PFSK-1 (cell line): ENCODE measurements at regions not wholly inside any gene's neighbourhood (a gene's known extent, or its start where the extent isn't known, plus 50 kb on each side); places are given as distances from the start of the nearest gene placed in this dataset.

Experiments used
- POLR2AphosphoS5 ChIP-seq: IDR thresholded peaks from 2 replicates; pipeline ENCODE4 v1.6.1; 2012; ENCODE audit warnings: low read depth, mild to moderate bottlenecking, control low read depth, low read length, moderate library complexity
- SIN3A ChIP-seq: IDR thresholded peaks from 2 replicates; pipeline ENCODE4 v1.6.1; 2012; ENCODE audit warnings: mild to moderate bottlenecking, low read length, moderate library complexity, borderline replicate concordance; ENCODE audit not compliant: insufficient read depth
- TAF1 ChIP-seq: IDR thresholded peaks from 2 replicates; pipeline ENCODE4 v1.6.1; 2012; ENCODE audit warnings: low read length, control low read depth, borderline replicate concordance; ENCODE audit not compliant: insufficient read depth

GRCh38 chr2:194205568-194206227, 1451.3 kb upstream of the SLC39A10 start:
- TF ChIP-seq POLR2AphosphoS5 (no peak), SIN3A (no peak), TAF1 (no peak)
